ENCODE measurements at regions not wholly inside any gene's neighbourhood (a gene's known extent, or its start where the extent isn't known, plus 50 kb on each side); places are given as distances from the start of the nearest gene placed in this dataset.

GRCh38 chr7:1324028-1324900, 91.6 kb downstream of the UNCX start:
- Mint-ChIP-seq H3K4me1 (ENCODE audit: unreplicated experiment) (peaks cover 3% of the 10 kb centered on the region), H3K36me3 (ENCODE audit: low read depth, unreplicated experiment) (no peaks in the 10 kb centered on the region), H3K27me3 (ENCODE audit: unreplicated experiment) (no peaks in the 10 kb centered on the region), H3K9me3 (ENCODE audit: unreplicated experiment) (no peaks in the 10 kb centered on the region), H3K4me3 (ENCODE audit: unreplicated experiment) (no peak overlapping the region), H3K27ac (ENCODE audit: unreplicated experiment) (no peak overlapping the region)
- DNase-seq (ENCODE audit: low spot score): no peak
- TF ChIP-seq CTCF (IDR thresholded peaks at IDR 0.05; ENCODE audit: unreplicated experiment): no peak

- H3K27ac Mint-ChIP-seq (ENCODE audit: unreplicated experiment): no peak overlapping the region
- H3K4me1 Mint-ChIP-seq (ENCODE audit: unreplicated experiment): peaks cover 3% of the 10 kb centered on the region
- TF ChIP-seq CTCF (IDR thresholded peaks at IDR 0.05; ENCODE audit: unreplicated experiment): no peak
- DNase-seq (ENCODE audit: low spot score): no peak
- no peak overlapping the region for H3K4me3 Mint-ChIP-seq (ENCODE audit: unreplicated experiment)
- peaks cover 3% of the 10 kb centered on the region for H3K27me3 Mint-ChIP-seq (ENCODE audit: unreplicated experiment)
- H3K9me3 Mint-ChIP-seq (ENCODE audit: unreplicated experiment): no peaks in the 10 kb centered on the region
- H3K36me3 Mint-ChIP-seq (ENCODE audit: low read depth, unreplicated experiment): no peaks in the 10 kb centered on the region
Measured at GRCh38 chr7:1325246-1325645, 92.6 kb downstream of the UNCX start.

DNA sequence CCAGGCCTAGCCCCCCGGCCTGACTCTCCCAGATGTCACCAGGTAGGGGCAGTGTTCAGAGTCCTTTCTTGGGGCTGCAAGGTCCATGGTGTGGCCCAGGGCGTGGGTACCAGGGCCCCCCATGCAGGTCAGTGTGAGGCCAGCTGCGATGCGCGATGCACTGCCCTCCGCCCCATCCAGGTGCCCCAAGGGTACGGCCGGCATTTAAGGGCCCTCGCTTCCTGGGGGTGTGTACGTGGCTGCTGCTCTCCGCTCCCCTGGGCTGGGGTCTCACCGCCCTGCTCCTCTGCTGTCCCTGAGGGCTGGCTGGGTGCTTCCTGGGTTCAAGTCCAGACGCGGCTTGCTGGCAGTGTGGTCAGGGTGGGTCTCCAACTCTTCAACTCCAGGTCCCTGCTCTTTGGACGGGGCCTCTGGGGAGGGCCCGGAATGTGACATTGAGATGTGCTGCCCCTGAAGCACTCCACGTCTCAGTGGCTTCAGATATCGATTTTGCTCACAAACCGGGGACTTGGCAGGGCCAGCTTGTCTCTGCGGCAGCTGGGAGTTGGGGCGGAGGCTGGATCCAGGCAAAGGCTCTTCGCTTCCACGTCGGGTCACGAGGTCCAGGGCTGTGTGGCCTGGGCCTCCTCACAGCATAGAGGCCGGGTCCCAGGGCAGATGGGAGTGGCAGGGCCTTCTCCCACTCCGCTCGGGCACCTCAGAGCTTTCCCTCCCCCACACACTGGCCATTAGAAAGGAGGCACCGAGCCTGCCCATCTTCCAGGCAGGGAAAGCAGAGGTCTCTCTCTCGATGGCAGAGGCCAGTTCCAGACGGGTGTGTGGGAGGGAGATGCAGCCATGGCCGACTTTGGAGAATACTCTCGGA, 93.2 kb downstream of the UNCX start:
- H3K27me3 Mint-ChIP-seq (ENCODE audit: unreplicated experiment): peaks cover 3% of the 10 kb centered on the region
- H3K4me3 Mint-ChIP-seq (ENCODE audit: unreplicated experiment): no peak overlapping the region
- DNase-seq (ENCODE audit: low spot score): no peak
- H3K9me3 Mint-ChIP-seq (ENCODE audit: unreplicated experiment): no peaks in the 10 kb centered on the region
- peaks cover 3% of the 10 kb centered on the region for H3K4me1 Mint-ChIP-seq (ENCODE audit: unreplicated experiment)
- no peaks in the 10 kb centered on the region for H3K36me3 Mint-ChIP-seq (ENCODE audit: low read depth, unreplicated experiment)
- no peak for TF ChIP-seq CTCF (IDR thresholded peaks at IDR 0.05; ENCODE audit: unreplicated experiment)
- no peak overlapping the region for H3K27ac Mint-ChIP-seq (ENCODE audit: unreplicated experiment)

DNA sequence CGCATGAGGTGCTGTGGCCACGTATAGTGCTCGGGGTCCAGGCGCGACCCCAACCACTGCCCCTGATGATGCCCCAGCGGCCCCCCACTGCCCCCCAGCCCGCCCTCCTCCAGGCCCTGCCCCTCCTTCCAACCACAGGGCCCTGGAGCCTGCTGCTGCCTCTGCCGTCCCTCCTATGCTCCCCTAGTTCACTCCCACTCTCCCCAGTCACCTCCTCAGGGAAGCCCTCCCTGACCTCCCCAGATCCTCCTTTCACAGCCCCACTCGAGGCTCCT, 93.8 kb downstream of the UNCX start:
- TF ChIP-seq CTCF (IDR thresholded peaks at IDR 0.05; ENCODE audit: unreplicated experiment): no peak
- peaks cover 3% of the 10 kb centered on the region for H3K27me3 Mint-ChIP-seq (ENCODE audit: unreplicated experiment)
- H3K4me1 Mint-ChIP-seq (ENCODE audit: unreplicated experiment): peaks cover 3% of the 10 kb centered on the region
- H3K4me3 Mint-ChIP-seq (ENCODE audit: unreplicated experiment): no peak overlapping the region
- no peaks in the 10 kb centered on the region for H3K9me3 Mint-ChIP-seq (ENCODE audit: unreplicated experiment)
- no peak overlapping the region for H3K27ac Mint-ChIP-seq (ENCODE audit: unreplicated experiment)
- no peak for DNase-seq (ENCODE audit: low spot score)
- H3K36me3 Mint-ChIP-seq (ENCODE audit: low read depth, unreplicated experiment): no peaks in the 10 kb centered on the region

GRCh38 chr7:1329261-1329660, 96.6 kb downstream of the UNCX start:
- H3K27ac Mint-ChIP-seq (ENCODE audit: unreplicated experiment): no peak overlapping the region

More at GRCh38 chr7:1329261-1329660, 96.6 kb downstream of the UNCX start:
- Mint-ChIP-seq H3K4me3 (ENCODE audit: unreplicated experiment) (peak overlapping the region; percentile 67), H3K27me3 (ENCODE audit: unreplicated experiment) (peaks cover 3% of the 10 kb centered on the region), H3K4me1 (ENCODE audit: unreplicated experiment) (no peaks in the 10 kb centered on the region), H3K9me3 (ENCODE audit: unreplicated experiment) (no peaks in the 10 kb centered on the region), H3K36me3 (ENCODE audit: low read depth, unreplicated experiment) (no peaks in the 10 kb centered on the region)
- TF ChIP-seq CTCF (IDR thresholded peaks at IDR 0.05; ENCODE audit: unreplicated experiment): no peak
- DNase-seq (ENCODE audit: low spot score): no peak

Measured in endothelial cell (in vitro differentiated cells).